Activated T-cell treated with anti-CD3 and anti-CD28 coated beads for 4 hours (primary cell): ENCODE measurements at regions not wholly inside any gene's neighbourhood (a gene's known extent, or its start where the extent isn't known, plus 50 kb on each side); places are given as distances from the start of the nearest gene placed in this dataset.

Experiments used
- DNase-seq: peaks from one replicate; pipeline ENCODE4 v3.0.0-alpha.2; 2020

DNA sequence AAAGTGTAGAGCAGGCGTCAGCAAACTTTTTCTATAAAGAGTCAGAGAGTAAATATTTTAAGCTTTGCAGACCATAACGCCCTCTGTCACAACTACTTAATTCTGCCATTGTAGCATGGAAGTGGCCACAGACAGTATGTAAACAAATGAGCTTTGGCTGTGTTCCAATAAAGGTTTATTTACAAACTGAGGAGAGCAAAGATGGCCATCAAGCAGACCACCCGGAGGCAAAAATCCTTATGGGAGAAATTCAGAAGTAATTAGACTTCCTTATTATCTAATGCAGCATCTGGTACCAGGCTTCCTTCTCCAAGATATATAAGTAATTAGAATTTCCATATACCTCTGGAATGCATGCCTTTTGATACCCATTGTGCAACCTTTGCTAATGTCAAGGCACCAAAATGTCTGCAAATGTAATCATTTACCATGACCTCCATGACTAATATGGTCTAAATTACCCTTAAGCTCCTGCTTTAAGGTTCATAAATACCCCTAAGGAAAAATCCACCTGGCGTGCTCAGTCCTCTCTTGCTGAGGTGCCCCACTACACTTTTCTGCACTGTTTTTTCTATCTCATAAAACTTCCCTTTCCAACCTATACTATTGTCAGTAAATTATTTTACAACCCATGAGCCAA, 377.8 kb downstream of the MATN1 start:
- DNase-seq = no peak

DNA sequence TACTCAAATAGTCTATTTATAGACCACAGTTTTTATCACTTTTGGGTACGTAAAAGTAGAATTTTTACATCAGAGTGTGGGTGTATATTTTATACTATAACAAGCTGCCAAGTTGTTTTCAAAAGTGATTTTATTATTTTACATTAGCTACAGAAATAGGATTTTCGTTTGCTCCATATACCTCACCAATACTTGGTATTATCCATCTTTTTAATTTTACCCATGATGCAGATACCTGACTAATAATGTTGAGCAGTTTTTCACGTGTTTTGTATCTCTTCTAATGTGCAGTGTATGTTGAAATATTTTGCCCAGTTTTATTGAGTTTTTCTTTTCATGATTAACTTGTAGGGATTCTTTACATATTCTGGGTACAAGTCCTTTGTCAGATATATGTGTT, 379.8 kb downstream of the MATN1 start:
- DNase-seq = no peak

DNA sequence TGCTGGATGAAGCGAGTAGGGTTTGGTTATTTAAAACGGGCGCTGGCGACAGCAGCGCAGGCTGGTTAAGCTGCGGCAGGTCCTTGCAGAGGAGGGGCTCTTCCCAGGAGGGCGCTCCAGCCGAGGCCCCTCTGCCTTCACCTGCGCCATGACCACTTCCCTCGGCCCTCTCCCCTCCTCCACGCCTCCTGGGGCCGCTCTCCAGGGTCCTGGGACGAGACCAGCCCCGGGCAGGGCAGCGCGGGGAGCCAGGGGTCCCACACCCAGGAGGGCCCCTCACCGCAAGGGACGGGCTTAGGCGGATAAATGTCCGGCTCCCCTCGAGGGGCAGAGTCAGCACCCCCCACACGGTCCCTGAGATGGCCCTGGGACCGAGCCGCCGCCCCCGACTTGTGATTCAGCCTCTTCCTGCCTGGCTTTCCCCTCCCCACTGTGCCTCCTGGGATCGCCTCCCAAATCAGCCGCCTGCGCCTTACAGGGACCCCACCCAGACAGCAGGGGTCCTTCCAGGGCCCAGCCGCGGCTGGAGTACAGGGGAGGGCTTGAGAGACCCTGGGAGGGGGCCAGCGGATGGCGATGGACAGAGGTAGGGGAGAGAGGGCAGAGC, 380.7 kb downstream of the MATN1 start:
- DNase-seq = no peak

DNA sequence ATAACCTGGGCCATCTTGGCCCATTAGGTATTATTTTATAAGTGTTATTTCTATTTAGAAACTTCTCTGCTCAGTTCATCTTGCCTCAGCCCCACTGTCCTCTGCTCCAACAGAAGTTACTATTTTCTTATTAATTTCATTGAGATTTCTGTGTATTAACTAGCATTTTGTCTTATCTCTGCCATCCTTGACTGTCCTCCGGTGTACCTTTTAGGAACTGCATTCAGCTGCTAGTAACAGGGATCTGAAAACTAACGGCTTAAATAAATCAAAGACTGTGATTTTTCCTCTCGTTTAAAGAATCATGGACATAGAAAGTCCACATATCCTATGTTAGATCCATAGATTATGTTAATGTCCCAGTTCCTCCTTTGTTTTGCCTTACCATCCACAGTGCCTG, 382.5 kb downstream of the MATN1 start:
- DNase-seq = no peak

DNA sequence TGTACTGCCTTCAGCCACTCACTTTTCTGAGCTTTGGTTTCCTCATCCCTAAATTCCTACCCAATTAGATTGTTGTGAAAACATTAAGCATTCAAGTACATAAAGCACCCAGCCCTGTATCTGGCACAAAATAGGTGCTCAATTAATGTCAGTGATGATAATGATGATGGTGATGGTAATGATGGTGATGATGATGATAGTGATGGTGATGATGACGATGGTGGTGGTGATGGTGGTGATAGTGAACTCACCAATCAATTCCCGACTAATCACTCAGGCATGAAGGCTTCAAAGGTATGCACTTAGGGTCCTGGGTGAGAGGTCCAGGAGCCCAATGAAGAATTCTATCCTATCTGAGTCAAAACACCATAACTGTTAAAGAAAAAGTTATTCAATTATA, 383.5 kb downstream of the MATN1 start:
- no peak for DNase-seq

DNA sequence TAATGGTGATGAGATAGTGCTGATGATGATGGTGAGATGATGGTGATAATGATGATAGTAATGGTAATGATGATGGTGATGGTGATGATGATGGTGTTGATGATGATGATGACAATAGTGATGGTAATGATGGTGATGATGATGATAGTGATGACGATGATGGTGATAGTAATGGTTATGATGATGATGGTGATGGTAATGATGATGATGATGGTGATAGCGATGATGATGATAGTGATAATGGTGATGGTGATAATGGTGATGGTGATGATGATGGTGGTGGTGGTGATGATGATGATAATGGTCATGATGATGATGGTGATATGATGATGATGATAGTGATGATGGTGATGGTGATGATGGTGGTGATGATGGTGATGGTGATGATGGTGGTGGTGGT, 384.6 kb downstream of the MATN1 start:
- no peak for DNase-seq

DNA sequence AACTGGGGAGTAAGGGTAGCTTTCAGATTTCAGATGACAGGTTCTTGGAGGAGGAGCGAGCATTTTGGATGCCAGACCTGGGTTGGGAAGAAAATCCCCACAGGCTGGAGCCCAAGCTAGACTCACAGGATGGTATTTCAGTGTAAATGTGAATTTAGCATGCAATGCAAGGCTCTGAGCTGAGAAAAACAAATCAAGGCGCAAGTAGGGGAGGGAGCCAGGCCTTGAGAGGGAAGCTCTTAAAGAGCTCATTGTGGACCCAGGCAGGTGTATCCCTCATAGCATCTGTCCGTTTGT, 386.1 kb downstream of the MATN1 start:
- no peak for DNase-seq

DNA sequence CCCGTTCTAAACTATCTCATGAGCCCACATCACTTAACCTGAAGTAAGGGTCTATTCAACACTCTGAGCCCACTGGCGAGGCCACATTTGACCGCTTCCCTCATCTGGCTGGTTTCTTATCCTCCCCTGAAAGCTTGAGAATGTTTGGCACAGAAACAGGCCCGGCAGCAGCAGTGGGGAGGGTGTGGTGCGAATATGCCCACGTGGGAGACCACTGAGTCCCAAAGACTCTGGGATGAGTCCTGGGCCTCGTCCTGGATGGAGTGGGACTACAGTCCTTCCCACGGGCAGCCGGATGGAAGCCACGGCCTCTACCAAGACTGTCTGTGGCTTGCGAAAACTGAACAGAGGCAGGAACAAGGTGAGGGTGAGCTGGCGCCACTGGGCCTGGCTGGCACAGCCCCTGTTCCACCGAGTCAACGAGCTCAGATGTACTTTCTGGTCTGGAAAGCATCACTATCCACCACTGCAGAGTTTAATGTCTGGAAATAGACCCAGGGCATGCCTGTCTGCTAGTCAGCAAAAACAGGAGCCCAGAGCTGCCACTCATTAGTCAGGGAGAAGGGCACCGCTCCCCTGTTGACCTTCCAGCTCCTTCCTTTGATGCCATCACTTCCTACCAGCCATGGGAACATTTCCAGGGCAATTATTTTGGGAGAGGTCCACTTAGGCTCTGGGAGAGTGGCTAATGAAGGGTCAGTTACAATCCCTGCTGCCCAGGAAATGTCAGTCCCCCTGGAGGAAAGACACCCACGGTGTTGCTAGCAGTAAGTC, 386.6 kb downstream of the MATN1 start:
- no peak for DNase-seq

DNA sequence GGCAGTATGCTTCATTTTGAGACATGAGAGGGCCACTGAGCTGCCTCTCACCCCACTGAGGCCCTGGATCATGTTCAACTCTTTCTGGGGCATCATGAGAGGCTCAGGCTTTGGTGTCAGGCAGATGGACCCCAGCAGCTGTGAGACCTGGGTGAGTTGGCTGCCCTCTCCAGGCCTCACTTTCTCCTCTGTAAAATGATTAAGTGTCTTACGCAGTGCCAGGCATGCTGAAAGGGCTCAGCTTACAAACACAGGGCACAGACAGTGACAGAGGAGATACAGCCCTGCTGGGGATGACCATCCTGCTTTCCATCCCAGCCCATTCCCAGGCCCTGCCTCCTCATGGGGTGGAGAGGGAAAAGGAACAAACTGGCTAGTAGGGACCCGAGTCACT, 387.4 kb downstream of the MATN1 start:
- no peak for DNase-seq

DNA sequence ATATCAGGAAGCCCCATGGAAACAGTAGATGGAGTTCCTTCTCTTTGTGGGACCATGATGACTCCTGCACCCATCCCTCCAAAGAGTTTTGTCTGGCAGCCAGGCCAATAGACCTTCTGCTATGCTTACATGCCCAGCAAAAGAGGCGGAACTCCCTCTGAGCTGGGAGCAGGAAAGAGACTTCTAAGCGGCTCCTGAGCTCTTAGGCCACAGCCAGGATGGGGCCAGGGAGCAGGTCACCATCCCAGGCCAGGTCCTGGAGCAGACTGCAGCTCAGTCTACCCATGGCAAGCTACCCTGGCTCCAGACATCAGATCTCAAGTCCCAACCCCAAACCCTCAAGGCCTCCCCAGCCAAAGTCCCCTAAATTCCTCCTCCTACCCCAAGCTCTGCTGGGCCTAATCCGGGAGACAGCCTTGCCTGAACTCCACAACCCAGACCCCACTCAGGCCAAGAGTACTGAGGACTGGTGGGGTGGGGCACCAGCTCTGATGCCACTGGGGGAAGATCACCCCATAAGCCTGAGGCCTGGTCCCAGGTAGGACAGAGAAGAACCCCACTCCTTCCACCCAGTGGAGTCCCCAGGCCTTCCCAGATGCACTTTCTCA, 387.9 kb downstream of the MATN1 start:
- no peak for DNase-seq

DNA sequence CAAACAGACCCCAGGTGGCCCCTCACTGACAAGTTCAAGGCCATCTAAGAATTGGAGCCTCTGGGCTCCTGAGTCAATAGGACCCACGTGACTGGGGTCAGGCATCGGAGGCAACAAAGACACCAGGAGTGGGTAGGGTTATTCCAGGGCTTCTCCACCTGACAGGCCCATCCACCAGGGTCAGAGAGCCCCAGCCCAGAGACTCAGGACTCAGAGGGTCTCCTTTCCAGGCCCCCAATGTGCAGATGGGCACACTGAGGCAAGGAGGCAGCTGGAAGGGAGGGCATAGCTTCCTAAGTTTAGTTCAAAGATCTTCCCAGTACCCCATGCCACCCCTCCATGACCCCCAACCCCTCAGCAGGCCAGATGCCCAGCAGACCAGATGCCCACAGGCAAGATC, 388.6 kb downstream of the MATN1 start:
- DNase-seq = no peak

DNA sequence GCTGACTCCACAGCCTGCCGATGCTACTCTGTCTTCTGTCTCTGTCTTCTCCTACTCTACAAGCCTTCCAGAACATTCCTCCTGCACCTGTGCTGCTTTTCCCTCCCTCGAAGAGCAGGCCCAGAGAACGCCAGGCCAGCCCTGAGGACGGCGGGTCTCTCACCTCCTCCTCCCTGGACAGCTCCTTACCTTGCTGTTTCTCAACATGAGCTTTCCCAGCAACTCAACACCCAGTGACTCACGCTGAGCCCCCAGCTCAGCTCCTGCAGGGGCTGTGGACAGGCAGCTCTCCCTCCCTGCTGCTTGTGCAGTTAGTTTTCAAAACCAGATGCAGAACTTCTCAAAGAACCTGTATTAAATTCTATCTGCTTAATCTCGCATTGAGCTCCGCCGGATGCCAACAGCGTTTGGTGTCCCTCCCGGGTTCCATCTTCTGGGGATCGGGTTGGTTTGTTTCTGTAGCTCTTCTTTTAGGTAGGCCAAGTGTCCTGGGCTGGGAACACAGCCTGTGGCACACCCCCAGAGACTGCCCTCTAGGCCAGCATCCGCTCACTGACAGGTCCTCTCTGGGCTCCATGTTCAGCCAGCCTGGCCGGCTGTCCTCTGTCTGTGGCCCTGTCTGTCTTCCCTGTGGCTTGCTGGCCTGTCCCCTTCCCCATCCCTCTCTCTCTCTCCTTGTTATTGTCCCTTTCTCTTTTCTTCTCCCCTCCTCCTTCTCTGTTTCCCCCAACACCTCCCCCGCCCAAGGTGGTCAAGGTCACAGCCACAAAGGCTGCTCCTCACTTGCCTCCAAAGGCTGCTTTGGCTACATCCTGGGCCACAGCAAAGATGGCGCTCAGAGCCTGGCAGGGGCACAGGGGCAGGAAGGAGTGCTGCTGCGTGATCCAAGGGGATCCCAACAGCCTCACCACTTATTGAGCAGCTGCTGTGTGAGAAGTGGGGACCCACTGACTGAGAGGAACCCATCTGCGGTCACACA, 391.0 kb downstream of the MATN1 start:
- no peak for DNase-seq

DNA sequence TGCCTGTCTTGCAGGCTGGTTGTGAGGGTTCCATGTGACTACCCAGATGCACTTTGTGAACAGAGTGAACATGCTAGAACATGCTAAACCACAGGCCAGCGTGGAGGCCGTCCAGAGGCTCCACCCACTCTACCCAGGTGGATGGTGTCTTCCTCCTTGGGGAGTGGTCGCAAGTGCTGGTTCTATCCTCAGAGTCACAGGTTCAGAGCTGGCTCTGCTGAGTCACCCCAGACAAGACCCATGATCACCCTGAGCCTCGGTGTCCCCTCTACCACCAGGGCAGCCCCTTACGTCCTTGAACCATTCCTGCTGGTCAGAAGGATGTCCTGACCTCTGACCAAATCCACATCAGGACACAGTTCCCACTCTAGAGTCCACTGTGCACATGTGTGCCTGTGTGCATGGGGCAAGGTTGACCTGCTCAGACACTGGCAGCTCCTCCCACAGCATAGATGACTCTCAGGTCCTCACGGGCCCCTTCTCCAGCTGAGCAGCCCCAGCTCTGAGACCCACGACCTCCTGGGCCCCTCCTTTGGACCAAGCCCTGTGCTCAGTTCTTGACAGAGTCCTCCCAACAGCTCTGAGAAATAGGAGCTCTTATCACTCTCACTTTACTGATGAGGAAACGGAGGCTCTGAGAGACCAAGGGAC, 391.8 kb downstream of the MATN1 start:
- no peak for DNase-seq

DNA sequence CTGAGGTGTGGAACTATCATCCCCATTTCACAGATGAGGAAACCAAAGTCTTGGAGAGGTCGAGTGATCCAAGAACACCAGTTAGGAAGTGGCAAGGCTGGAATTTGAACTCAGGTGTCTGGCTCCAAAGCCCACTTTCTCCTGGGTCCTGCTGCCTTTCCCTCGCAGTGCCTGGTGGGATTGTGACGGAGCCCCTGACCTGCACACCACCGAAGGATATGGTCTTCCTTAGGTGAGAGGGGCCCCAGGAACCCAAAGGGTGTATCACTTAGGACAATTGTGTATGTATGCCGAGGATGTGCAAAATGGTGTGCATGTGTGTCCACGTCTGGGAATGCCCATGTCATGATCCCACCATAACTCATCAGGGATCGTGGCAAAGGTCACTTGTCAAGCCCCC, 392.7 kb downstream of the MATN1 start:
- no peak for DNase-seq

DNA sequence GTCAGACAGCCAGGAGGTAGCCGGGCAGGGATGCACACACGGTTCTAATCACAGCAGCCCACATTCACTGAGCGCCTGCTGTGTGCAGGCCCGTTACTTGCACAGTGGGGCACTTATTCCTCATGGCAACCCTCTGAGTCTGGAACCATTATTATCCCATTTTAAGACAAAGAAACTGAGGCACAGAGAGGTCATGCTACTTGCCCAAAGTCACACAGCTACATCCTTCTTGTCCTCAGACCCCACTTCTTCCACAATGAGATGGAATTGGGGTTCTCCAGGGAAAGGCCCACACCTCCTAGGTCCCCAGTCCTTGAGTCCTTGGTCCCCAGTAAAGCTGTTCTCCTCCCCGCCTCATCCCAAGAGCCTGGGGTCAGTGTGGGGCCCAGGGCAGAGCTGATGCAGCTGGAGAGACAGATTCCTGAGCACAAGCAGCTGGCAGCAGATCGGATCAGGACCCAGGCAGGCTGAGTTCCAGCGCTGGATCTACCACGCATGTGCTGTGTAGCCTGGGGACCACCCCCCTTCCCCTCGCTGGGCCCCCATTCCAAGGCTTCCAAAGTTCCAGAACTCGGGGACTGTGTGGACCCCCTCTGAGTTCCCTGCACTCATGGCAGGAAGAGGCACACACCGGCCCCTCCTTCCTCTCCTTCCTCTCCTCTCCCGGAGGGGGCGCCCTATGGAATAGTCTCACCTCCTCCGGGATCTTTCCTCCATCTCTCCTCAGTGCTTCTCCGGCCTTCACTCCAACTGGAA, 393.4 kb downstream of the MATN1 start:
- no peak for DNase-seq

DNA sequence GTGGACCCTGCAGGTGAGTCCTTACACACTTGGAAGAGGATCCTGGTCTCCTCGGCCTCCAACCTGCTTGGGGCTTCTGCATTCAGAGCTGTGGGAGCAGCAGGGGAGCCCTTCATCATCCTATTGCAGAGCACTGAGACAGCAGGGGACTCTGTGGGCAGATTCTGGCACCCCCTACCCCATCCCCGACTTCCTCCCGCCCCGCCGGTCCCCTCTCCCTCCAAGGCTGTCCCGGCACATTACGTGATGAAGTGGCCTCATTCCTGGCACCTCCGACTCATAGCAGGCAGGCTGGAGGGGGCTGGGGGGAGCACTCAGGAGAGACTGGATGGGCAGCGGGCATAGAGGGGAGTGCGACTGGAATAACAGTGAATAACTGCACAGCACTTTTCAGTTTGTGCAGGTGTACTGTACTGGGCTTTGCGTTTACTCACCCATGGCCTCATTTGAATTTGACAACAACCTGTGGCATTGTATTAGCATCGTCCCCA, 394.1 kb downstream of the MATN1 start:
- DNase-seq = no peak

DNA sequence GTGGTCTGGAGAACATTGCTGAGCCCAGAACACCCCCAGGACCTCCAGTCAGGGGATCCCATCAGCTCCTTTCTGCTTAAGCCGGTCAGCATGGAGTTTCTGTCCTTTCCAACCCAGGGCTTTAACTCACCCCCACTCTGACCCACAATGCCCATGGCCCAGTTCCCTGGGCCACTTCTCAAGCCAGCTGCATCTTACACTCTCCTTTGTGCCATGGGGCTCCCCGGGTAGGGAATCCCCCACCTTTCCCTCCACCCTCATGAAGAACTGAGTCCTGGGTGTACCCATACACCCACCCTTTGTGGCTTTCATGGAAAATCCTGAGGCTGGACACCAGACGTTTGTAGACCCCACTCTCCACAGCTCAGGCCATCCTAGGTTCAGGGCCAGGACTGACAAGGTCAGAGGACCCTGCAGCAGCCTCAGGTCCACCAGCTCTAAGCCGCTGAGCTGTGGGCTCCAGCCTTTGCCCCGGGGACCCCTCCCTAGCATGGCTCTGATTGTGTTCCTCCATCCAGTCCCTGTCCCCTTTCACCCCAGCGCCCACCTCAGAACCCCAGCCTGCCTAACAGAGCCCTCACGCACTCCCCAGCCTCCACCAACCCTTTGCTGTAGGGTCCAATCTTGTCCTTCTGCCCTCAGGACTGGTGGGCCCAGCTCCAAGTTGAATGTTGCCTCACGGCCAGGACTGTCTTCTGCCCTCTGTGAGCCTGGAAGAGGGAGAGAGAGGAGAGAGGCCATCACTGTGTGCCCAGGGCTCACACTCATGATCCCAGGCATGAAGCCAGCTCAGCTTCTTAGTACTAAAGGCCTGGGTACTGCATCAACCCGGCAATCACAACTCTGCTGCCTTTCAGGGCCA, 394.8 kb downstream of the MATN1 start:
- no peak for DNase-seq

DNA sequence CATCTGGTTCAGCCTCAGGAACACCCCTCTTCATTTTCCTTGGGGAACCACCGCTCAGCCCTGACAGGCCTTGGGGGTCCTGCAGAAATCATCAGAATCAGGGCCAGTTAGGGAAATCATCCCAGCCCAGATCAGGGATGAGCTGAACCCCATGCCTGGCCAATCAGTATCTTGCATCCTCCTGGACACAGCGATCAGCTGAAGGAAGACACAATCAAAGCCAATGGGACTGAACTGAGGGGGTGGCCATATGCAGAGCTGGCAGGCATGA, 395.4 kb downstream of the MATN1 start:
- no peak for DNase-seq

DNA sequence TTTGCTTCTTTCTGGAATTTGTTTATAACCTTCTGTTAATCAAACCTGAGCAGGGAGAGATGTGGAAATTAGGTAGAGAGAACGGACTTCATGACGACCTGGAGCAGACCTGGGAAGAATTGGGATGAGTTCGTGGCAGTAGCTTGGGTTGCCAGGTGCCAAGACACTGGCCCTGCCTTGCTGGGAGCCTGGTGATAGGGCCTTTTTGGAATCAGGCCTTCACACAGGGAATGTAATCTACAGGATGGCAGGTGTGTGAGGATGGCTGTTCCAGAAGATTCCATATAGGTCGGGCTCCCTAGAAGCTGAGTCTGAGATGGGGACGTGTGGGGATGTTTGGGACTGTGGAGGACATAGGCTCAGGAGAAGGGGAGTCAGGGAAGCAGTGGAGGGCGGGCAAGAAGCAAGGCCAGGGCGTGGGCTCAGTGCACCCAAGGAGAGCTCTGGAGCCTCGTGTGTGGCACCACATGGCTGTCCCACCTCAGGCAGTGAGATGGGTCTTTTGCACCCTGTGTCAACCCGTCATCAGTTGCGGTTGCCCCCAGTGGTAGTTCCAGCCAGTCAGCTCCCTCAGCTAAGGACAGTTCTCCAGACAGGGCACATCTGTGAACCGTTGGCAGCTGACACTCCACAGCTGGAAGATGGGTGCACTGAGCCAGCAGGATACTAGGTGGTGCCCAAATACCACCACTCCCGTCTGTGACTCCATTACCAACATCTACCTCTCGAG, 395.9 kb downstream of the MATN1 start:
- no peak for DNase-seq

DNA sequence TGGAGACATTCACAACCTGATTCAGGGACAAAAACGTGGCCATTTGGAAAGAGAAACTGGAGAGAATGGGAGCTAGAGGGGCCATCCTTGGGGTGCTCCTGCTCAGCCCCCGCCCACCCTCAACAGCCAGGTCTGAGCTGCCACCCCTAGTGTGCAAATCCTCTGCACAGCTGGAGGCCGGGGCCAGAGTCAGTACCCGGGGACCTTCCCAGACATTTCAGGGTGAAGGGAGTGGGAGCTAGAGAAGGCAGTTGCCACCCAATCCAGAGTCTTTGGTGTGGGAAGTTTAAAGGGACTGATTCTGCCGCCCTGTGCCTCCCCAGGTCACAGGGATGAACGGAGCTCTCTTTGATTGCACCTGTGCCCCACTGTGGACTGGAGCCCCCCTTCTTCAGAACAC, 397.4 kb downstream of the MATN1 start:
- DNase-seq = no peak
